Activated CD4-positive, alpha-beta T cell treated with anti-CD3 and anti-CD28 coated beads, Interleukin-2, amount 50 U/mL, for 24 hours (primary cell): ENCODE measurements at regions not wholly inside any gene's neighbourhood (a gene's known extent, or its start where the extent isn't known, plus 50 kb on each side); places are given as distances from the start of the nearest gene placed in this dataset.

Experiments
- DNase-seq, 2 donors: peaks; one replicate each; pipeline ENCODE4 v3.0.0-alpha.2; 2020; ENCODE audit warnings: low read depth in 1 of 2, low spot score in 1 of 2

GRCh38 chr3:135310317-135310716 lies 515.3 kb downstream of the EPHB1 start:
- DNase-seq, result no peak

DNA sequence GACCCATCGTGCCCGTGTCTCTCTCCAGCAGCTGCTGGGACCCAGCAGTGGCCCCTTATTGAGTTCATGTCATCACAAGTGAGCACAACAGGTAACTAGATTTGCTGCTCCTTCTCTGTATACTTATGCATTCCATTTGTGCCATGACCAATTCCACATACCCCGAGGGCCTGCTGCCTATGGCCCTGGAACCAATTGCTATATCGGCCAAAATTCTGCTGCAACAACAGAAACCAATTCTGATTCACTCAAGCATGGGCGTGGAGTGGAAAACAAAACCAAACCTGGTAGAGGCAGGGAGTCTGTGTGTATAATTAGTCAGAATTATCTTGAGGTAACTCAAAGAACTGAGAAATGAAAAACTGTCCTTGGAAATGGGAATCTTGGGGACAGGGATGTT lies 516.6 kb downstream of the EPHB1 start:
- no peak for DNase-seq

- no peak for DNase-seq
These were observed 519.2 kb downstream of the EPHB1 start for GRCh38 chr3:135314237-135314636.

GRCh38 chr3:135324301-135324700 lies 529.2 kb downstream of the EPHB1 start:
- no peak for DNase-seq

DNA sequence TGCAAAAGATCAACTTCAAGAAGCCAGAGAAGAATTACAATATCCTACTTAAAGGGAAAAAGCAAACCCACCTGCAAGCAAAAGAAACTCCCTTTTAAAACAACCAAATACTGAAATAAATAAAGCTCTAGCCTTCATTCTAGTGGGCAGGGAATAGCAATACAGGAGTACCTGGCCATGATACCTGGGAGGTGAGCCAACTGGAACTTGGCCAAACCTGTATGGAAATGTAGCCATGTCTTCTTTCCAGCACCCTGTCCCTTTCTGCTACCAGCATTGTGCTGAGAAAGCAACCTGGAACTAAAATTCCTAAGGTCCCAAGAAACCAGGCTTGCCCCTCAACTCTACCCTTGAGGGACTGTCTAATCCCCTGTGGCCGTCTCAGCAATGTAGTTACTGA lies 530.0 kb downstream of the EPHB1 start:
- DNase-seq, result no peak

- no peak for DNase-seq
These were observed 530.7 kb downstream of the EPHB1 start for GRCh38 chr3:135325726-135326235.

DNA sequence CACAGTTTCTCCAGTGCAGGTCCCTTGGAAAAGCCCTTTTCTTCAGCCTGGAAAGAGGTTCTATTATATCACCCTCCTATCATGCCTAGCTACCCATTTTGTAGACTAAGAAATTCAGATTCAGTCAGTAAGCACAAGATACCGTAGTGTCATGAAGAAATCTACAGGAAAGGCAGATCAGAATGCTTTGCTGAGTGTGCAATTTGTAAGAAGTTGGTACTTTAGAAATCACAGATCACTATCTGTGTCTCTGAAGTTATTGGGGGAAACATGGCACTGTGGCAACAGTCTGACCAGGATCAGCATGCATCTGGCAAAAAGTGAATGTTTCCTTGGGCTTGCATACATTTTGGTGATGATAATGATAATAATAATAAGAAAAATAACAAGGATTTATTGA lies 531.8 kb downstream of the EPHB1 start:
- no peak for DNase-seq

- DNase-seq, result no peak
These were observed 533.0 kb downstream of the EPHB1 start for GRCh38 chr3:135328036-135328435.

- no peak for DNase-seq
These were observed 534.4 kb downstream of the EPHB1 start for GRCh38 chr3:135329479-135329878.

- no peak for DNase-seq
These were observed 542.1 kb downstream of the EPHB1 start for GRCh38 chr3:135337192-135337591.

GRCh38 chr3:135348690-135349089 lies 553.6 kb downstream of the EPHB1 start:
- no peak for DNase-seq

DNA sequence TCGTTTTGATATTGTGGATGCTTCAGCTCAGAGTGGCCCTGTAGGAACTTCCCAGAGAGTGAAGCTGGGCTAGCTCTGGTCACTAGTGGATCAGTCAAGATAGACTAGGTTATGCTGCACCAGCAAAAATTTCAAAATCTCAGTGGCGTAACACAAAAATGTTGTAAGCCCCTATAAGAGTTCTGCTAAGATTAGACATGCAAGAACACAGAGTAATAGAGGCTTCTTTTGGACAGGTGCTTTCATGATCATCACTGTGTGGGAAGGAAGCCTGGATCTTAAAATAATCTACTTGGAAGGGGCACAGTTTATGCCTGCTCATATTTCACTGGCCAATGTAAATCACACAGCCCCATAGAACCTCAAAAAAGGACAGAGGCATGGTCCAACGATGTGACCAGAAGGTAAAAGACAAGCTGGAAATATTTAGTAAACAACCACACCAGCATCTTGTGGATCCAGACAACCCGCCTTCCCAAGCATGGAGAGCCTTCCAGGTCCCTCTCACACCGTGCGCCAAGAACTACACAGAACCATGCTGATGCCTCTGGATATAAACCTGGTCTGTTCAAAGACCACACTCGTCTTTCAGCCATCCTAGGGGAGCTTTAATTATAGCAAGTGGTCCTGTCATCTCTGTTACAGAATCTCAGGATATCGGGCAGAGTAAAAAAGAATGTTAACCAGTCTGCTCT lies 554.3 kb downstream of the EPHB1 start:
- DNase-seq, result no peak

DNA sequence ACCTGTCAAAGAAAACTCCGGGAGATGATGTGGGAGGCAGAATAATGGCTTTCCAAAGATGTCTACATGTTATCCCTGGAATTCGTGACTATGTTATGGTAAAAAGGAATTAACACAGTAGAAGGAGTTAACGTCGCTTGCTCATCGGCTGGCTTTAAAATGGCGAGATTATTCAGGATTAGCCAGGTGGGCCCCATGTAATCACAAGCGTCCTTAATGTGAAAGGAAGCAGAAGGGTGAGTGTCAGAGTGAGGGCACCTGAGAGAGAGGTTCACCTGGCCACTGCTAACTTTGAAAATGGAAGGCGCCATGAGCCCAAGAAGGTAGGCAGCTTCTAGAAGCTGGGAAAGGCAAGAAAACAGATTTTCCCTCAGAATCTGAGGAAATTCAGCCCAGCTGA lies 557.2 kb downstream of the EPHB1 start:
- DNase-seq, result no peak

GRCh38 chr3:135362889-135363288 lies 567.8 kb downstream of the EPHB1 start:
- no peak for DNase-seq

DNA sequence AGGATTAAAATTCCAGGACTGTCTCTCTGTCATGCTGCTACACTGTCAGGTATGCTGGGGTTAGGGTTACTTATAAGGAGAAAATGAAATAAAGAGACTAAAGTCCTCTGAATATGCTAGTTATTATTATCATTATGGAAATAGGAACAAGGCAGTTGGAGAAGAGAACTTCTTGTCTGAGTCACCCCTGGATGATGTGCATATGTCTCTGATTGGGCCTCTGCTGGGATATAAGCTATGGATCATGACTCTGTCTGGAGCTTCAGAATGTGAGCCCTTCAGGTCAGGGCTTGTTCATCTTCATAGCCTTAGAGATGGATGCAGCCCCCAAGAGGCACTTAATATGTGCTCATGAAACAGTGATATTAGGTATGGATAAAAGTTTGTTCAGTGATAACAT lies 569.6 kb downstream of the EPHB1 start:
- DNase-seq, result no peak

DNA sequence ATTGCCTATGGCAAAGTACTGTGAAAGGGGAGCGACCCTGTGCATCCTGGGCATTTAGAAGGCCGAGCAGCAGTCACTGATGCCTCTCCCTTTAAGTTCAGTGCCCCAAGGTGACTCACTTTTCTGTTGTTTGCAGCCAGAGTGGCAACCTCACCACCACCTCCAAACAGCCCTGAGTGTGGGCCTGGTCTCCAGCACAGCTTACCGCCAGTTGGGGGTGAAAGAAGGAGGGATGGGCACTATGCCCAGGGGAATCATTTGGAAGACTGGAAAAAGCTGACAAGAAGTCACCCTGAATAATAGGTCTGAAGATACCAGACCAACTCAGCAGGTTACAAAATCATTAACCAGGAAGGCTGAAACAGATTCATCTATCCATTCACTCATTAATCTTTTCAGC lies 571.8 kb downstream of the EPHB1 start:
- DNase-seq, result no peak

DNA sequence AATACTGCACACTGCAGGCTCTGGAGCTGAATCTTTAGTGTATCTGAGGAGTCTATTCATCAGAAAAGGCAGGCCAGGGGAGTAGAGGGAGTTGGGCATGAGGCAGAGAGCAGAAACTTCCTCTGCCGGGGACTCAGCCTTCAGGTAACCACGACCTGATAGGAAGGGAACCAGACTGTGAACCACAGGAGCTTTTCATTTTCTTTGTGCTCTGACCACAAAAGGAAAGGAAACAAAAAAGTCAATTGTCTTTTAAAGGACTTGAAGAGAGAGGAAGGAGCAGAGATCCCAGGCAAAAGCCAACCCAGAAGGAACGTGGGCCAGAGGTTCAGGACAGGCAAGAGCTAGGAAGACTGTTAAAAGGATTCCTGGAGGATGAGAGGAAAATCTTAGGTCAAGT lies 573.3 kb downstream of the EPHB1 start:
- no peak for DNase-seq

GRCh38 chr3:135368781-135369180 lies 573.7 kb downstream of the EPHB1 start:
- DNase-seq, result no peak

GRCh38 chr3:135374571-135374970 lies 579.5 kb downstream of the EPHB1 start:
- DNase-seq, result no peak

- no peak for DNase-seq
These were observed 583.3 kb upstream of the PPP2R3A start for GRCh38 chr3:135382188-135382587.

GRCh38 chr3:135382621-135383020 lies 582.9 kb upstream of the PPP2R3A start:
- DNase-seq, result no peak

GRCh38 chr3:135383301-135383700 lies 582.2 kb upstream of the PPP2R3A start:
- no peak for DNase-seq

DNA sequence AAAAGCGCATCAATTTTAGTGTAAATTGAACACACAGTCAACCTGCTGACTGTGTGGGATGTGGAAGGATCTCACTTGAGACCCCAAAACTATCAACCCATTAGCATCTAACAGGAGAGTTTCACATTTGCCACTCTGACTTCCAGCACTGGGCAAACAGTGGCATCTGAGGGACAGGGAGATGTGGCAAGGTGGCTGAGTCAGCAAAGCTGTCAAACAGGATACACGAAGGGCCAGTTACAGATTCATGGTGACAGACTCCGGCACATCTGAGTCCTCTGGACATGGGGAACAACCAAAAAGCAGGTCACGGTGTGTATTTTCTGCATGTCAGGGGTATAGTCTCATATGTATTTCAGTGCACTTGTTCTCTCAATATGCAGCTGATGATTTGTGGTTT lies 573.4 kb upstream of the PPP2R3A start:
- no peak for DNase-seq
